OCI-LY3 (cell line): ENCODE measurements at regions not wholly inside any gene's neighbourhood (a gene's known extent, or its start where the extent isn't known, plus 50 kb on each side); places are given as distances from the start of the nearest gene placed in this dataset.

Experiments used
- EZH2phosphoT487 ChIP-seq: fragments of 200-600 bp; shearing (Covaris generic); IDR thresholded peaks from 2 replicates; pipeline ENCODE4 v1.6.1; 2018; ENCODE audit warnings: antibody characterized with exemption, mixed run types, low read depth
- TF ChIP-seq, protein P1 (sequence below): fragments of 200-600, 300-600 bp; sonication (generic); IDR thresholded peaks from 2 replicates; pipeline ENCODE4 v1.5.1; 2014; ENCODE audit warnings: antibody characterized with exemption, low read length, low read depth

DNA sequence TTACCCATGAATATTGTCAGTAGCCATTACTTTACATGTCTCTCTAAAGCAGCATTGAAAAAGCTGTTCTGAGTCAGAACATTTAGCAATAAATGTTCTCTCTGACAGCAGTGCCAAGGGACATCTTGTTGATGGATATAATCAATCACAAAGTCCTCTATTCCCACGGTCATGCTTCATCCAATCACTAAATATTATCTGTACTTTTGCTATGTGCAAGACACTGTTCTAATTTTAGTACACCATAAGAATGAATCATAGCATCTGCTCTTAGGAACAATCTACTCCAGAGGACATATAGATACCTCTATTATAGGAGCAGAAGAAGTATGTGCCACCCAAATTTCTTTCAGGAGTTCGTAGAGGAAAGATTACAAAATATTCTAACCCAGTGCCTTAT, 142.5 kb upstream of the MBNL1 start:
- TF ChIP-seq, protein P1, sequence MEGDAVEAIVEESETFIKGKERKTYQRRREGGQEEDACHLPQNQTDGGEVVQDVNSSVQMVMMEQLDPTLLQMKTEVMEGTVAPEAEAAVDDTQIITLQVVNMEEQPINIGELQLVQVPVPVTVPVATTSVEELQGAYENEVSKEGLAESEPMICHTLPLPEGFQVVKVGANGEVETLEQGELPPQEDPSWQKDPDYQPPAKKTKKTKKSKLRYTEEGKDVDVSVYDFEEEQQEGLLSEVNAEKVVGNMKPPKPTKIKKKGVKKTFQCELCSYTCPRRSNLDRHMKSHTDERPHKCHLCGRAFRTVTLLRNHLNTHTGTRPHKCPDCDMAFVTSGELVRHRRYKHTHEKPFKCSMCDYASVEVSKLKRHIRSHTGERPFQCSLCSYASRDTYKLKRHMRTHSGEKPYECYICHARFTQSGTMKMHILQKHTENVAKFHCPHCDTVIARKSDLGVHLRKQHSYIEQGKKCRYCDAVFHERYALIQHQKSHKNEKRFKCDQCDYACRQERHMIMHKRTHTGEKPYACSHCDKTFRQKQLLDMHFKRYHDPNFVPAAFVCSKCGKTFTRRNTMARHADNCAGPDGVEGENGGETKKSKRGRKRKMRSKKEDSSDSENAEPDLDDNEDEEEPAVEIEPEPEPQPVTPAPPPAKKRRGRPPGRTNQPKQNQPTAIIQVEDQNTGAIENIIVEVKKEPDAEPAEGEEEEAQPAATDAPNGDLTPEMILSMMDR: no peak
- TF ChIP-seq EZH2phosphoT487: no peak
